GM23248 (cell line): ENCODE measurements at regions not wholly inside any gene's neighbourhood (a gene's known extent, or its start where the extent isn't known, plus 50 kb on each side); places are given as distances from the start of the nearest gene placed in this dataset.

Experiments used
- DNase-seq: peaks from one replicate; pipeline ENCODE4 v3.0.0-alpha.2; 2015
- H2AFZ ChIP-seq: fragments of 200-600 bp; sonication (generic); 2 replicates; pipeline ENCODE4 v1.6.1; 2016; ENCODE audit warnings: antibody characterized with exemption
- H3F3A ChIP-seq: fragments of 200-600 bp; sonication (generic); 2 replicates; pipeline ENCODE4 v1.6.1; 2016; ENCODE audit warnings: mild to moderate bottlenecking, antibody characterized with exemption, mixed run types; ENCODE audit not compliant: insufficient read depth
- H3K27ac ChIP-seq: fragments of 200-600 bp; sonication (generic); 2 replicates; pipeline ENCODE4 v1.5.1; 2016; ENCODE audit warnings: mild to moderate bottlenecking
- H3K27me3 ChIP-seq: fragments of 200-600 bp; sonication (generic); replicated peaks from 2 replicates; pipeline ENCODE4 v1.6.1; 2016; ENCODE audit warnings: mild to moderate bottlenecking; ENCODE audit not compliant: insufficient read depth
- H3K36me3 ChIP-seq: fragments of 200-600 bp; sonication (generic); 2 replicates; pipeline ENCODE4 v1.6.1; 2016; ENCODE audit warnings: low read depth, mild to moderate bottlenecking
- H3K4me1 ChIP-seq: fragments of 200-600 bp; sonication (generic); 2 replicates; pipeline ENCODE4 v1.6.1; 2016; ENCODE audit warnings: mild to moderate bottlenecking; ENCODE audit not compliant: insufficient read depth
- H3K4me2 ChIP-seq: fragments of 200-600 bp; sonication (generic); one replicate; pipeline ENCODE4 v1.6.1; 2016; ENCODE audit warnings: mild to moderate bottlenecking; ENCODE audit not compliant: unreplicated experiment
- H3K4me3 ChIP-seq: fragments of 200-600 bp; sonication (generic); 2 replicates; pipeline ENCODE4 v1.5.1; 2016; ENCODE audit warnings: mild to moderate bottlenecking
- H3K79me2 ChIP-seq: fragments of 200-600 bp; sonication (generic); 2 replicates; pipeline ENCODE4 v1.6.1; 2016; ENCODE audit warnings: mild to moderate bottlenecking; ENCODE audit not compliant: insufficient read depth
- H3K9ac ChIP-seq: fragments of 200-600 bp; sonication (generic); 2 replicates; pipeline ENCODE4 v1.6.1; 2016; ENCODE audit warnings: mild to moderate bottlenecking
- H3K9me2 ChIP-seq: fragments of 200-600 bp; sonication (generic); 2 replicates; pipeline ENCODE4 v1.6.1; 2016; ENCODE audit warnings: mixed run types, mild to moderate bottlenecking, moderate library complexity; ENCODE audit not compliant: insufficient read depth
- H3K9me3 ChIP-seq: fragments of 200-600 bp; sonication (generic); one replicate; pipeline ENCODE4 v1.6.1; 2017; ENCODE audit warnings: low read depth
- H4K20me1 ChIP-seq: fragments of 200-600 bp; sonication (generic); 2 replicates; pipeline ENCODE4 v1.6.0; 2016; ENCODE audit not compliant: insufficient read depth
- EZH2 ChIP-seq: fragments of 200-600 bp; sonication (generic); IDR thresholded peaks from 2 replicates; pipeline ENCODE4 v1.6.1; 2018; ENCODE audit warnings: antibody characterized with exemption, mild to moderate bottlenecking; ENCODE audit not compliant: insufficient read depth, poor library complexity, severe bottlenecking
- EZH2phosphoT487 ChIP-seq: fragments of 200-600 bp; sonication (generic); IDR thresholded peaks from 2 replicates; pipeline ENCODE4 v1.6.1; 2018; ENCODE audit warnings: antibody characterized with exemption, moderate library complexity, mild to moderate bottlenecking, low read depth; ENCODE audit not compliant: insufficient read depth
- WGBS, 2 experiments: methylation state at CpG; one replicate each; pipeline ENCODE4 v1.1.6; 2015 to 2017; ENCODE audit warnings: low lambda C conversion rate in 2 of 2, low coverage in 1 of 2; ENCODE audit errors: missing lambda C conversion rate in 2 of 2; 5-methylcytosine and 5-hydroxymethylcytosine counted together
- in situ Hi-C: fragments of 300-500 bp; cut with MboI; formaldehyde crosslinking; loops from 2 replicates; pipeline ENCODE4 v1.15.0; 2020

DNA sequence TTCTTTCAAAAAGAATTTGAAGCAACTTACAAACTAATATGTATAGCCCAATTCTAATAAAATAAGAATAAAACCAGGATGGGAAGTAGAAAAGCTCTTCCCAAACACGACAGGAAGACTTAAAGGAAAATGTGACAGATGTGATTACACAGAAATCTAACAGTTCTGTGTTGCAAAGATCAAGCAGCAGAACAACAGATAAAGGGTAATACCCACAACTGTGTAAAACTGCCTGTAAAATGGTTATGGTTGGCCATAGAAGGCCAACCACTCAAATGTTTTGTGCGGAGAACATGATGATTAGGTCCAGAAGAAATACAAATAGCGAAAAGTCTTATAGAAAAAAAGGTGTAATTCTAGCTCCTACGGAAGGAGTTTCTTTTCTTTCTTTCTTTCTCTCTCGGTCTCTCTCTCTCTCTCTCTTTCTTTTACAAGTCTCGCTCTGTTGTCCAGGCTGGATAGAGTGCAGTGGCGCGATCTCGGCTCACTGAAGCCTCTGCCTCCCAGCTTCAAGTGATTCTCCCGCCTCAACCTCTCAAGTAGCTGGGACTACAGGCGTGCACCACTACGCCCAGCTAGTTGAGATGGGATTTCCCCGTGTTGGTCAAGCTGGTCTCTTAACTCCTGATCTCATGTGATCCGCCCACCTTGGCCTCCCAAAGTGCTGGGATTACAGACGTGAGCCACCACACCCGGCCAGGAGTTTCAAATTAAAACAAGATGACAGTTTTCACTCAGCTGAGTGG, 128.5 kb downstream of the QRSL1 start:
- no peak overlapping the region for H3K27ac ChIP-seq
- WGBS, 2 experiments: 42 to 53% methylated on average over 15 to 16 of the region's 16 CpGs
- no peaks in the 10 kb centered on the region for H3K9me2 ChIP-seq
- no peaks in the 10 kb centered on the region for H3K79me2 ChIP-seq
- no peaks in the 10 kb centered on the region; the same call in 1 of the 2 replicates for H3K27me3 ChIP-seq
- no peak overlapping the region for H2AFZ ChIP-seq
- H4K20me1 ChIP-seq: no peaks in the 10 kb centered on the region
- H3K4me3 ChIP-seq: no peak overlapping the region
- TF ChIP-seq EZH2phosphoT487: no peak
- no peak for TF ChIP-seq EZH2
- no peak for DNase-seq
- no peaks in the 10 kb centered on the region for H3F3A ChIP-seq
- H3K4me2 ChIP-seq: no peak overlapping the region
- in situ Hi-C loops: no loop called here
- no peak overlapping the region for H3K9ac ChIP-seq
- H3K36me3 ChIP-seq: no peaks in the 10 kb centered on the region
- no peaks in the 10 kb centered on the region for H3K9me3 ChIP-seq
- no peaks in the 10 kb centered on the region for H3K4me1 ChIP-seq

- Histone ChIP-seq H3K4me2 (no peak overlapping the region), H3F3A (no peaks in the 10 kb centered on the region), H3K79me2 (no peaks in the 10 kb centered on the region), H4K20me1 (no peaks in the 10 kb centered on the region), H3K27me3 (no peaks in the 10 kb centered on the region; the same call in 1 of the 2 replicates), H3K9me2 (no peaks in the 10 kb centered on the region), H3K27ac (no peak overlapping the region), H3K4me1 (no peaks in the 10 kb centered on the region), H3K4me3 (no peak overlapping the region), H2AFZ (no peak overlapping the region), H3K9ac (no peak overlapping the region), H3K36me3 (no peaks in the 10 kb centered on the region), H3K9me3 (no peaks in the 10 kb centered on the region)
- 30 to 39% methylated on average over 2 of the region's 2 CpGs for WGBS, 2 experiments
- DNase-seq: no peak
- in situ Hi-C loops: no loop called here
- TF ChIP-seq EZH2 (no peak), EZH2phosphoT487 (no peak)
Observed at GRCh38 chr6:106757267-106757666, 127.9 kb downstream of the QRSL1 start.

DNA sequence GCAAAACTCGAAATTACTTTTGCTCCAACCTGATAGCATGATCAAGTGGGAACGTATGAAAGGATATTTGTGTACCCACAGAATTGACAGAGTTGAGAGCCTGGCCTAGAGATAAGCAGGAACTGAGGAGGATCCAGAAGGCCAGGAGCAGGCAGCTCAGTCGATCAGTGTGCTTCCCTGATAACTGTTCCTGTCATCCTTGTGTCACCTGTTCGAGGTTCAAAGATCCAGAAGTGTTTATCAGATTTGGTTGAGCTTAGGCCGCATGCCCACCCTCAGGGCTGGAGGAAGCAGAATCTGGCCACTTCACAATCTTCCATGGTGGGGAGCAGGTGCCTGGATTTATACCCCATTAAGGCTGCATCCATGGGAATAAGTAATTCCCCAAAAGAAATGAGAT, 124.8 kb downstream of the QRSL1 start:
- WGBS, 2 experiments: 34 to 41% methylated on average over 5 of the region's 5 CpGs
- Histone ChIP-seq H3K4me2 (no peak overlapping the region), H4K20me1 (no peaks in the 10 kb centered on the region), H3K79me2 (no peaks in the 10 kb centered on the region), H3K9me2 (no peaks in the 10 kb centered on the region), H3K4me1 (no peaks in the 10 kb centered on the region), H3K4me3 (no peak overlapping the region), H2AFZ (no peak overlapping the region), H3K27ac (no peak overlapping the region), H3K9me3 (no peaks in the 10 kb centered on the region), H3F3A (no peaks in the 10 kb centered on the region), H3K9ac (no peak overlapping the region), H3K27me3 (peaks cover 1% of the 10 kb centered on the region; the same call in 1 of the 2 replicates), H3K36me3 (no peaks in the 10 kb centered on the region)
- in situ Hi-C loops: no loop called here
- no peak for DNase-seq
- no peak for TF ChIP-seq EZH2

DNA sequence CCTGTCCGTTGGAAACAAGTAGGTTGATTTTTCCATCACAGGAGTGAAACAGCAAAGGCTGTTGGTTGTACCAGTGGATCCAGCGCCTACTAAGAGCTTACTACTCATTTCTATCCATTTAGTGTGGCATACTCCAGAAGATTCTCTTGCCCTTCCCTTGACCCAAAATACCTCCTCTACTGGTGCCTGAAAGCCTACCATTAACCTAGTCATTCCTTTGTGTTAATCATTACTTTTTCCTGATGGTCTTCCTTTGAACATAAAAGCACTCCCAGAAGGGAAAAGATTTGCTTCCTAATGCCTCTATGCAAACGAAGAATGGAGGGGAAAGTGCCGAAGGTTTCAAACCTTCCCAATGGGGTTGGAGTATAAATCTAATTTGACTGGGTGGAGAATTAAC, 123.3 kb downstream of the QRSL1 start:
- Histone ChIP-seq H3K79me2 (no peaks in the 10 kb centered on the region), H3K4me3 (no peak overlapping the region), H3K9ac (no peak overlapping the region), H3K4me2 (no peak overlapping the region), H2AFZ (no peak overlapping the region), H3K9me3 (no peaks in the 10 kb centered on the region), H3K9me2 (no peaks in the 10 kb centered on the region), H3K27me3 (peaks cover 9% of the 10 kb centered on the region; the same call in 1 of the 2 replicates), H3F3A (no peaks in the 10 kb centered on the region), H4K20me1 (no peaks in the 10 kb centered on the region), H3K27ac (no peak overlapping the region), H3K4me1 (no peaks in the 10 kb centered on the region), H3K36me3 (no peaks in the 10 kb centered on the region)
- no peak for TF ChIP-seq EZH2
- no peak for TF ChIP-seq EZH2phosphoT487
- no peak for DNase-seq
- WGBS, 2 experiments: 41 to 51% methylated on average over 4 of the region's 4 CpGs
- in situ Hi-C loops: no loop called here
